Smooth muscle cell (in vitro differentiated cells): ENCODE measurements at regions not wholly inside any gene's neighbourhood (a gene's known extent, or its start where the extent isn't known, plus 50 kb on each side); places are given as distances from the start of the nearest gene placed in this dataset.

Source experiments
- DNase-seq: peaks from one replicate; lab custom pipeline; 2025; ENCODE audit not compliant: unreplicated experiment; lab: John Stamatoyannopoulos, UW
- H2AFZ ChIP-seq: fragments of 200-600 bp; sonication (generic); 2 replicates; pipeline ENCODE4 v1.6.0; 2016; ENCODE audit warnings: antibody characterized with exemption, low read depth, mild to moderate bottlenecking
- H3F3A ChIP-seq: fragments of 200-600 bp; sonication (generic); 2 replicates; pipeline ENCODE4 v1.6.0; 2017; ENCODE audit warnings: antibody characterized with exemption, low read depth
- H3K27ac ChIP-seq: fragments of 200-600 bp; sonication (generic); 2 replicates; pipeline ENCODE4 v1.5.1; 2016; ENCODE audit warnings: low read depth, mild to moderate bottlenecking
- H3K27me3 ChIP-seq: fragments of 200-600 bp; sonication (generic); 2 replicates; pipeline ENCODE4 v1.6.1; 2016; ENCODE audit warnings: low read depth, mild to moderate bottlenecking
- H3K36me3 ChIP-seq: fragments of 200-600 bp; sonication (generic); 2 replicates; pipeline ENCODE4 v1.5.1; 2016; ENCODE audit warnings: low read depth
- H3K4me1 ChIP-seq: fragments of 200-600 bp; sonication (generic); 2 replicates; pipeline ENCODE4 v1.5.1; 2016; ENCODE audit warnings: low read depth
- H3K4me2 ChIP-seq: fragments of 200-600 bp; sonication (generic); 2 replicates; pipeline ENCODE4 v1.6.0; 2016; ENCODE audit warnings: mild to moderate bottlenecking
- H3K4me3 ChIP-seq: fragments of 200-600 bp; sonication (generic); 2 replicates; pipeline ENCODE4 v1.5.1; 2016; ENCODE audit warnings: mild to moderate bottlenecking
- H3K79me2 ChIP-seq: fragments of 200-600 bp; sonication (generic); 2 replicates; pipeline ENCODE4 v1.6.0; 2016; ENCODE audit warnings: low read depth, mild to moderate bottlenecking
- H3K9ac ChIP-seq: fragments of 200-600 bp; sonication (generic); 2 replicates; pipeline ENCODE4 v1.6.0; 2016; ENCODE audit warnings: low read depth
- H3K9me3 ChIP-seq: fragments of 200-600 bp; sonication (generic); replicated peaks from 2 replicates; pipeline ENCODE4 v1.5.1; 2016; ENCODE audit warnings: low read depth
- H4K20me1 ChIP-seq: fragments of 200-600 bp; sonication (generic); 2 replicates; pipeline ENCODE4 v1.6.0; 2016; ENCODE audit warnings: low read depth
- WGBS: methylation state at CpG from one replicate; pipeline ENCODE4 v1.1.7; 2016; ENCODE audit warnings: low lambda C conversion rate; 5-methylcytosine and 5-hydroxymethylcytosine counted together
- TF ChIP-seq, protein P1 (sequence below): fragments of 200-600 bp; sonication (generic); IDR thresholded peaks from 2 replicates; pipeline ENCODE4 v1.5.1; 2017; ENCODE audit warnings: borderline replicate concordance, mild to moderate bottlenecking, antibody characterized with exemption; ENCODE audit not compliant: insufficient read depth, poor library complexity, severe bottlenecking

GRCh38 chr6:169895926-169896761 is 144.7 kb downstream of the ERMARD start:
- no peaks in the 10 kb centered on the region for H3K4me1 ChIP-seq
- 97% methylated on average over 19 of the region's 19 CpGs for WGBS

GRCh38 chr6:169895000-169895759 is 143.8 kb downstream of the ERMARD start:
- DNase-seq: no peak
- Histone ChIP-seq H3K36me3 (no peaks in the 10 kb centered on the region), H3K27me3 (peaks cover 29% of the 10 kb centered on the region), H3K9ac (no peak overlapping the region), H2AFZ (no peak overlapping the region), H3K9me3 (no peaks in the 10 kb centered on the region), H3K27ac (no peak overlapping the region), H3K4me3 (no peak overlapping the region), H3F3A (no peaks in the 10 kb centered on the region), H3K79me2 (no peaks in the 10 kb centered on the region), H3K4me1 (no peaks in the 10 kb centered on the region), H3K4me2 (no peak overlapping the region), H4K20me1 (no peaks in the 10 kb centered on the region)
- WGBS: 92% methylated on average over 7 of the region's 7 CpGs
- TF ChIP-seq, protein P1, sequence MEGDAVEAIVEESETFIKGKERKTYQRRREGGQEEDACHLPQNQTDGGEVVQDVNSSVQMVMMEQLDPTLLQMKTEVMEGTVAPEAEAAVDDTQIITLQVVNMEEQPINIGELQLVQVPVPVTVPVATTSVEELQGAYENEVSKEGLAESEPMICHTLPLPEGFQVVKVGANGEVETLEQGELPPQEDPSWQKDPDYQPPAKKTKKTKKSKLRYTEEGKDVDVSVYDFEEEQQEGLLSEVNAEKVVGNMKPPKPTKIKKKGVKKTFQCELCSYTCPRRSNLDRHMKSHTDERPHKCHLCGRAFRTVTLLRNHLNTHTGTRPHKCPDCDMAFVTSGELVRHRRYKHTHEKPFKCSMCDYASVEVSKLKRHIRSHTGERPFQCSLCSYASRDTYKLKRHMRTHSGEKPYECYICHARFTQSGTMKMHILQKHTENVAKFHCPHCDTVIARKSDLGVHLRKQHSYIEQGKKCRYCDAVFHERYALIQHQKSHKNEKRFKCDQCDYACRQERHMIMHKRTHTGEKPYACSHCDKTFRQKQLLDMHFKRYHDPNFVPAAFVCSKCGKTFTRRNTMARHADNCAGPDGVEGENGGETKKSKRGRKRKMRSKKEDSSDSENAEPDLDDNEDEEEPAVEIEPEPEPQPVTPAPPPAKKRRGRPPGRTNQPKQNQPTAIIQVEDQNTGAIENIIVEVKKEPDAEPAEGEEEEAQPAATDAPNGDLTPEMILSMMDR: no peak

More at GRCh38 chr6:169895926-169896761, 144.7 kb downstream of the ERMARD start:
- Histone ChIP-seq H3K27me3 (peaks cover 23% of the 10 kb centered on the region), H3K79me2 (no peaks in the 10 kb centered on the region), H3K4me3 (no peak overlapping the region), H3K27ac (no peak overlapping the region), H3K9ac (no peak overlapping the region), H3K9me3 (no peaks in the 10 kb centered on the region), H4K20me1 (no peaks in the 10 kb centered on the region), H3F3A (no peaks in the 10 kb centered on the region), H3K4me2 (no peak overlapping the region), H2AFZ (no peak overlapping the region), H3K36me3 (no peaks in the 10 kb centered on the region)
- TF ChIP-seq, protein P1: no peak
- no peak for DNase-seq

DNA sequence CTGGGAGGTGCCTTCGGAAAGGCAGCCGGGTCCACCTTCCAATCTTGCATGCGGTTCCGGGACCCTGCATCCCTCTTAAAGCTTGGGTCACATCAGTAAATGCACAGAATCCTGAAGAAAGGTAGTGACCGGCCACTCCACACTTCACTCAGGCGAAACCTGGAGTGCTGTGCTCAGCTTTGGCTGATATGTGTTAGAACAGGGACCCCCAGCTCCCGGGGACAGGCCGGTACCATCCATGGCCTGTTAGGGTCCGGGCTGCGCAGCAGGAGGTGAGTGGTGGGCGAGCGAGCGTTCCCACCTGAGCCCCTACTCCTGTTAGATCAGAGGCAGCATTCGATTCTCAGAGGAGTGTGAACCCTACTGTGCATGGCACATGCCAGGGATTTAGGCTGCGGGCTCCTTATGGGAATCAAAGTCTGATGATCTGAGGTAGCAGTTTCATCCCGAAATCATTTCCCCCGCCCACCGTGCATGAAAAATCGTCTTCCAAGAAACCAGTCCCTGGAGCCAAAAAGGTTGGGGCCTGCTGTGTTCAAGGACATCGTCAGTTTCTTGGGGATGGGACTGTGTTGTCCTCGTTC is 143.0 kb downstream of the ERMARD start:
- no peak overlapping the region for H3K9ac ChIP-seq
- no peak for DNase-seq
- WGBS: 94% methylated on average over 21 of the region's 21 CpGs

More for the DNA sequence above, 143.0 kb downstream of the ERMARD start:
- Histone ChIP-seq H3F3A (no peaks in the 10 kb centered on the region), H2AFZ (no peak overlapping the region), H4K20me1 (no peaks in the 10 kb centered on the region), H3K4me1 (no peaks in the 10 kb centered on the region), H3K79me2 (no peaks in the 10 kb centered on the region), H3K4me3 (no peak overlapping the region), H3K27me3 (peaks cover 29% of the 10 kb centered on the region), H3K4me2 (no peak overlapping the region), H3K36me3 (no peaks in the 10 kb centered on the region), H3K9me3 (no peaks in the 10 kb centered on the region), H3K27ac (no peak overlapping the region)
- TF ChIP-seq, protein P1: no peak
